ENCODE measurements at regions not wholly inside any gene's neighbourhood (a gene's known extent, or its start where the extent isn't known, plus 50 kb on each side); places are given as distances from the start of the nearest gene placed in this dataset.

DNA sequence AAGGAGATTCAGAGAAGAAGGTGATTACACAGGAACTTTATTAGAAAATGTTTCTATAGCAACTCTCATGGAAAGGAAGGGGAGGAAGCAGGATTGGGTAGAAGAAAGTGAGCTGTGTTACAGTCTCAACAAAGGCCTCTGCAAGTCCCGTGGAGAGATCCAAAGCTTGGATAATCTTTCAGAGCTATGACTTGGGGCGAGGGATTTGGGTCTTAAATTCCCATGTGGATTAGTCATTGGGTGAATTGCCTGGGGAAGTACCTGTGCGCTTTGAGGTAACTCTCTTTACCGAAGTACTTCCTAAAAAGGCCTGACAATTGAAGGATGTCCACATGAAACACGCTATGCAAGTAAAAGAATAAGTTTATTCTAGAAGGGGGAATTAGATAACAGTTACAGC is 133.8 kb upstream of the ANKRD50 start:
- TF ChIP-seq, protein P1, sequence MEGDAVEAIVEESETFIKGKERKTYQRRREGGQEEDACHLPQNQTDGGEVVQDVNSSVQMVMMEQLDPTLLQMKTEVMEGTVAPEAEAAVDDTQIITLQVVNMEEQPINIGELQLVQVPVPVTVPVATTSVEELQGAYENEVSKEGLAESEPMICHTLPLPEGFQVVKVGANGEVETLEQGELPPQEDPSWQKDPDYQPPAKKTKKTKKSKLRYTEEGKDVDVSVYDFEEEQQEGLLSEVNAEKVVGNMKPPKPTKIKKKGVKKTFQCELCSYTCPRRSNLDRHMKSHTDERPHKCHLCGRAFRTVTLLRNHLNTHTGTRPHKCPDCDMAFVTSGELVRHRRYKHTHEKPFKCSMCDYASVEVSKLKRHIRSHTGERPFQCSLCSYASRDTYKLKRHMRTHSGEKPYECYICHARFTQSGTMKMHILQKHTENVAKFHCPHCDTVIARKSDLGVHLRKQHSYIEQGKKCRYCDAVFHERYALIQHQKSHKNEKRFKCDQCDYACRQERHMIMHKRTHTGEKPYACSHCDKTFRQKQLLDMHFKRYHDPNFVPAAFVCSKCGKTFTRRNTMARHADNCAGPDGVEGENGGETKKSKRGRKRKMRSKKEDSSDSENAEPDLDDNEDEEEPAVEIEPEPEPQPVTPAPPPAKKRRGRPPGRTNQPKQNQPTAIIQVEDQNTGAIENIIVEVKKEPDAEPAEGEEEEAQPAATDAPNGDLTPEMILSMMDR (IDR thresholded peaks at IDR 0.05; ENCODE audit: control extremely low read depth, extremely low read depth), result no peak
- no peaks in the 10 kb centered on the region for H3K36me3 ChIP-seq (ENCODE audit: control insufficient read depth in 4 of 4, insufficient read depth in 4 of 4, low read length in 4 of 4)

DNA sequence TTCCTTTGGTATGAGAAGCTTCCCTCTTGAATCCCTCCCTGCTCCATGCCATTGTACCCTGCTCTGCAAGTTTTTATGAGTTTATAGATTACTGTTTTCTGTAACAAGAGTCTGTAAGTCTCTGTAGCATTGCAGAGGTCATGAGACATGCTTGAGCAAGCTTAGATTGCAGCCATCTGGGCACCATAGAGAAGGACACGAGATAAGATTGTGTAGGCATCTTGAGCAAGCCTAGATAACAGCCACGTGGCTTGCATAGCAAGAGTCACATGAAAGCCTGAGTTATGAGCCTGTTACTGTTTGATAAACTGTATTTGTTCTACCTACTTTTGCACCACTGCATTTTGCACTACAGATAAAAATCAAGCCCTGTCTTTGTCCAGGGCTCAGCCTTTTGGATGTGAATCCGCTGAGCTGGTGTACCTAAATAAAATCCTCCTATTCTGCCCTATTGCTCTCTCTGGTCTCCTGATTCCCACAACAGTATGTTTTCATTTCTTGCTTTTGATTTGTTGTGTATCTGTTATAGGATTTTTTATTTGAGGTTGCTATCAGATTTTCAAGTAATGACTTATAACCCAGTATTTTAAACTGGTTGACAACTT is 127.4 kb upstream of the ANKRD50 start:
- no peak overlapping the region for H3K27ac ChIP-seq (ENCODE audit: low read depth in 1 of 2, low read length in 1 of 2)
- no peaks in the 10 kb centered on the region for H3K27me3 ChIP-seq (ENCODE audit: control insufficient read depth in 3 of 3, insufficient read depth in 3 of 3, low read length in 2 of 3)
- WGBS, 2 donors, result 68 to 76% methylated on average over 3 of the region's 3 CpGs
- no peaks in the 10 kb centered on the region for H3K36me3 ChIP-seq (ENCODE audit: control insufficient read depth in 4 of 4, insufficient read depth in 4 of 4, low read length in 4 of 4)
- H3K4me1 ChIP-seq (ENCODE audit: control insufficient read depth in 5 of 5, insufficient read depth in 5 of 5, low read length in 5 of 5), result no peaks in the 10 kb centered on the region
- H3K4me3 ChIP-seq, result no peak overlapping the region
- H3K9me3 ChIP-seq (ENCODE audit: control insufficient read depth in 4 of 4, insufficient read depth in 3 of 4, low read length in 3 of 4), result peaks cover 2 to 18% (median 13%) of the 10 kb centered on the region in 4 donors
- DNase-seq (no peak), ATAC-seq (ENCODE audit: insufficient read depth, low FRiP score) (no peak)
- H3K9ac ChIP-seq (ENCODE audit: insufficient read depth in 1 of 2, low read length in 2 of 2), result no peak overlapping the region
- TF ChIP-seq, protein P1 (IDR thresholded peaks at IDR 0.05; ENCODE audit: control extremely low read depth, extremely low read depth), result no peak

More for the DNA sequence above, 133.8 kb upstream of the ANKRD50 start:
- Histone ChIP-seq H3K27me3 (ENCODE audit: control insufficient read depth in 3 of 3, insufficient read depth in 3 of 3, low read length in 2 of 3) (no peaks in the 10 kb centered on the region), H3K4me1 (ENCODE audit: control insufficient read depth in 5 of 5, insufficient read depth in 5 of 5, low read length in 5 of 5) (no peaks in the 10 kb centered on the region), H3K4me3 (no peak overlapping the region), H3K9ac (ENCODE audit: insufficient read depth in 1 of 2, low read length in 2 of 2) (no peak overlapping the region), H3K9me3 (ENCODE audit: control insufficient read depth in 4 of 4, insufficient read depth in 3 of 4, low read length in 3 of 4) (peaks cover 0 to 3% (median 0%) of the 10 kb centered on the region in 4 donors), H3K27ac (ENCODE audit: low read depth in 1 of 2, low read length in 1 of 2) (no peak overlapping the region)
- ATAC-seq (ENCODE audit: insufficient read depth, low FRiP score), result no peak
- 65 to 80% methylated on average over 5 of the region's 5 CpGs for WGBS, 2 donors
- DNase-seq, result no peak

DNA sequence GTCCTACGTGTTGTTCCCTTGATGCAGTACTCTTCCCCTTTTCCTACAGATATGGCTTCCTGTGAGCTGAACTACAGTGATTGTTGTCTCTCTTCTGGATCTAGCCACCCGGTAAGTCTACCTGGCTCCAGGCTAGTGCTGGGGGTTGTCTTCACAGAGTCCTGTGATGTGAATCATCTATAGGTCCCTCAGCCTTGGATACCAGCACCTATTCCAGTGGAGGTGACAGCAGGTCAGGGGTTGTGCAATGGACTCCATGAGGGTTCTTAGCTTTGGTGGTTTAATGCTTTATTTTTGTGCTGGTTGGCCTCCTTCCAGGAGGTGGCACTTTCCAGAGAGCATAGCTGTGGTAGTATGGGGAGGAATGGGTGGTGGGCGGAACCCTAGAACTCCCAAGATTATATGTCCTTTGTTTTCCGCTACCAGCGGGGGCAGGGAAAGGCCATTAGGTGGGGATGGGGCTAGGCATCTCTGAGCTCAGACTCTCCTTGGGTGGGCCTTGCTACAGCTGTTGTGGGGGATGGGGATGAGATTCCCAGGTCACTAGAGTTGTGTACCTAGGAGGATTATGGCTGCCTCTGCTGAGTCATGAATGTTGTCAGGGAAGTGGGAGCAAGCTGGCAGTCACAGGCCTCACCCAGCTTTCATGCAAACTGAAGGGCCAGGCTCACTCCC is 121.4 kb upstream of the ANKRD50 start:
- ATAC-seq (ENCODE audit: insufficient read depth, low FRiP score), result no peak
- no peak overlapping the region for H3K27ac ChIP-seq (ENCODE audit: low read depth in 1 of 2, low read length in 1 of 2)
- H3K4me3 ChIP-seq, result no peak overlapping the region
- peaks cover 0 to 8% (median 5%) of the 10 kb centered on the region in 4 donors for H3K9me3 ChIP-seq (ENCODE audit: control insufficient read depth in 4 of 4, insufficient read depth in 3 of 4, low read length in 3 of 4)
- H3K27me3 ChIP-seq (ENCODE audit: control insufficient read depth in 3 of 3, insufficient read depth in 3 of 3, low read length in 2 of 3), result no peaks in the 10 kb centered on the region
- H3K36me3 ChIP-seq (ENCODE audit: control insufficient read depth in 4 of 4, insufficient read depth in 4 of 4, low read length in 4 of 4), result no peaks in the 10 kb centered on the region
- no peaks in the 10 kb centered on the region for H3K4me1 ChIP-seq (ENCODE audit: control insufficient read depth in 5 of 5, insufficient read depth in 5 of 5, low read length in 5 of 5)
- no peak for DNase-seq
- 91 to 93% methylated on average over 5 of the region's 5 CpGs for WGBS, 2 donors
- TF ChIP-seq, protein P1 (IDR thresholded peaks at IDR 0.05; ENCODE audit: control extremely low read depth, extremely low read depth), result no peak
- H3K9ac ChIP-seq (ENCODE audit: insufficient read depth in 1 of 2, low read length in 2 of 2), result no peak overlapping the region

Data from lung (tissue), 11 donors.